ENCODE measurements at regions not wholly inside any gene's neighbourhood (a gene's known extent, or its start where the extent isn't known, plus 50 kb on each side); places are given as distances from the start of the nearest gene placed in this dataset.

DNA sequence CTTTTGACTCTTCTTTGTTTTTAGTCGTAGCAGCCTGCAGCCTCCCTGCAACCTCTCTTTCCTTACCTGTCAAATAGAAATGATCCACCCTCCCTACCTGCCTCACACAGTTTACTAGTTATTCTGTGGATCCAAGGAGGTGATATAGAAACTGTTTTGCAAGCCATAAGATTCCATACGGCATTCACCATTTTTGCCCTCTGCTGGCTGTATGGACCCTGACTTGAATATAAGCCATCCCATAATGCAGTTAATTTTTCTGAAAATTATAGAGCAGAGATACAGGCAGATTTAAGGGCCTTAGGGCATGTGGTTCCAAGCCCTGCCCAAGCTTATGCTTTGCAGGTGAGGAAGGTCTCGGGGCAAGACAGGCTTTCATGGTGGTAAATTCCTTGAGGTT is 63.8 kb downstream of the CPN2 start:
- Histone ChIP-seq H3K4me1 (no peaks in the 10 kb centered on the region), H3K9me3 (peaks cover 0 to 9% (median 0%) of the 10 kb centered on the region in 3 donors), H3K27ac (no peak overlapping the region), H3K27me3 (no peaks in the 10 kb centered on the region), H3K36me3 (no peaks in the 10 kb centered on the region), H3K4me3 (no peak overlapping the region)
- no peak for TF ChIP-seq CTCF (IDR thresholded peaks at IDR 0.05 in 4 of 5, conservative IDR thresholded peaks at IDR 0.05 in 1 of 5)
- TF ChIP-seq POLR2A (IDR thresholded peaks at IDR 0.05): no peak
- ATAC-seq: no peak
- intact Hi-C loops (cut with DNase I; ENCODE audit: low total_unique reads): no loop called here
- no peak for DNase-seq
- in situ Hi-C loops (cut with MboI; ENCODE audit: low sequenced_read_pairs in 4 of 4): no loop called here

DNA sequence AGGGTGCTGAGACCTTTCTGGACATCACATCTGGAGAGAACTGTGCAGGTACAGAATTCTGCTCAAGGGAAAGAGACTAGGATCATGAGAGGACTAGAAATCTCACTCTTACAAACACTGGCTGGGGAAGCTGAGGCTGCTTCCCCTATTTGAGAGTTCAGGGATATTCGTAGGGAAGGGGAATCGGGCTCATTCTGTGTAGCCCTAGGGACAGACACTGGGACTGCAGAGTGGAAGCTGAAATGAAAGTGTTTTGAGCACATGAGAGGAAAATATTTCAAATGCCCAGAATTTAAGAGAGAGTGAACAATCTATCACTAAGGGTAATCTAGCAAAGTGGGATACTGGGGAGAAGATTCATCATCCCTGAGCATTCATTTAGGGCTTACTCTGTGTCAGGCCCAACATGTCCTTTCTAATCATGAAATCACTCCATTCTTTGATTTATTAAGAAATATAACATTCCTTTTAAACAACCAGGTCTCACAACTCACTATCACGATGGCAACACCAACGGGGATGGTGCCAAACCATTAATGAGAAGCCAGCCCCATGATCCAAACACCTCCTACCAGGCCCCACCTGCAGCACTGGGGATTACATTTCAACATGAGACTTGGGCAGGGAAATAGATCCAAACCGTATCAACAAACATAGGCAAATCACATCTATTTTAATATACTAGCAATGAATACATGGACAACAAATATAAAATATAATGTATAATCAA is 63.0 kb downstream of the CPN2 start:
- Histone ChIP-seq H3K9me3 (peaks cover 0 to 9% (median 0%) of the 10 kb centered on the region in 3 donors), H3K36me3 (no peaks in the 10 kb centered on the region), H3K4me3 (no peak overlapping the region), H3K27me3 (no peaks in the 10 kb centered on the region), H3K27ac (no peak overlapping the region), H3K4me1 (no peaks in the 10 kb centered on the region)
- no peak for TF ChIP-seq CTCF (IDR thresholded peaks at IDR 0.05 in 4 of 5, conservative IDR thresholded peaks at IDR 0.05 in 1 of 5)
- TF ChIP-seq POLR2A (IDR thresholded peaks at IDR 0.05): no peak
- DNase-seq (no peak), ATAC-seq (no peak)
- in situ Hi-C loops (cut with MboI; ENCODE audit: low sequenced_read_pairs in 4 of 4) (no loop called here), intact Hi-C loops (cut with DNase I; ENCODE audit: low total_unique reads) (no loop called here)

All from gastrocnemius medialis (tissue), 4 donors.